GM21528 (cell line): ENCODE measurements at regions not wholly inside any gene's neighbourhood (a gene's known extent, or its start where the extent isn't known, plus 50 kb on each side); places are given as distances from the start of the nearest gene placed in this dataset.

ENCODE experiments used
- ATAC-seq: cut with Tn5 transposase; IDR thresholded peaks from one replicate; pipeline ENCODE4 v1.9.1; 2021; ENCODE audit warnings: mild to moderate bottlenecking, moderate library complexity; ENCODE audit not compliant: unreplicated experiment, low FRiP score

DNA sequence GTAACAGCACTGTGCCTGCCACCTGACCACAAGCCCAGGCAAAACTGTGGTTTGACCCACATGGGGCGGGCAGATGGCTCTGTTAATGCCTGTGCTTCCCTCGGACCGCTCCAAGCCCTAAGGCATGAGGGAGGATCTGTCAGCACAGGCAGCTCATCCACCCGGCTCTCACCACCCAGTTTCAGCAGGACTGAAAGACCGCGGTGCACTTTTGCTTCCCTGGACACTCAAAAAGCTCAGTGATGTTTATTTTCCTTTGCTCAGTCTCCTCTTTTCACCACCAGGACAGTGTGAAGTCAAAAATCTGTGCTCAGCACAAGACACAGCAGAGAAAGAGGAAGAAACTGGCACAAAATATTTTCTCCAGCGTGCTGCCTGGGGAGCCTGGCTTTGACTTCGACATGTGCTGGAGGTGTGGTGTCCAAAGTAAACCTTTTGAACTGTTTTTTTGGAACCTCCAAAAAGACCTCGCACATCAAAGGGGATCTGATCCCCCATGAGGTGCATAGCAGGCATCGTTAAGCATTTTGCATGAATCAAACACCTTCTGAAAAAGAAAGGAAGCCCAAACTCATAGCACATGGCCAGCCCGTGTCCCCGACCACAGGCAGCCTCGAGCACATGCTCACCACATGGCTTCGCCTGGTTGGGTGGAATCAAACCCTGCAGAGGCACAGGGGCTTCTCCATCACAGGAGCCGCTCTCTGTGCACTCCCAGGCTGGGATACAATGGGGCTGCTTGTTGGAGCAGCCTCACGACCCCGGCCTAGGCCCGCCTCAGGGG is 441.7 kb upstream of the JARID2 start:
- no peak for ATAC-seq

DNA sequence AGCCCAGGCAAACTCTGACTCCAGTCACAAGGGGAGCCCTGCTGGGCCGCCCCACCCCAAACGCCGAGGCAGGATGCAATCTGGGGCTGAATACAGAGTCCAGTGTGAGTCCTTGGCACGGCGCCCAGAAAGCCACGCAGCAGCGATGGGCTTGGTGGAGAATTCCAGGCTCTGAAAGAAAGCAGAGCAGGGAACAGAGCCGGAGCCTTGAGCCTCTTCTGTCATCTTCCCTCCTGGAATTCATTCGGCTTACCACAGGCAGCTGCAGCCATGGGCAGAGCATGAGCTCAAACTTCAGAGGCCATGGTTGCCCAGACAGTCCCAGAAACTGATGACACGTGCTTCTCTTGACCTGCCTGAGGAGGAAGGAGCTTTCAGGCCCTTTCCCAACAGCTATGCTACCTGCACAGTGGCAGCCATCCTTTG is 441.1 kb upstream of the JARID2 start:
- no peak for ATAC-seq

- ATAC-seq = no peak
Measured at GRCh38 chr6:14806101-14806500, 439.8 kb upstream of the JARID2 start.

DNA sequence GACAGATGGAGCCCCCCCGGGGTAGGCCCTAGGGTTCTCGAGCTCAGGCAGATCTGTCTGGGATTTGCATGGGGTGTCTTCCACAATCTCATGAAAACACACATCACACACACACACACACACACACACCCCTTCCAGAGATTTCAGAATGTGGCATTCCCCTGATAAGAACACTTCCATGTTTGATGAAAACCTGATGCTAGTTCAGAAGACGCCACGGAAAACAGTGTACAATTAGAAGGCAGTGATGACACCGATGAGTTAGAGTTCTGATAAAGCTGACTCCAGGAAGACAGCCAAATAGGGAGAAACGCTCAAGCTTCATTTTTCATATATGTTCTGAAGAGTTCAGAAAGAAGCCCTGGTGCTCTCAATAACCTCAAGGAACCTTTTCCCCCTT is 438.7 kb upstream of the JARID2 start:
- ATAC-seq = no peak

DNA sequence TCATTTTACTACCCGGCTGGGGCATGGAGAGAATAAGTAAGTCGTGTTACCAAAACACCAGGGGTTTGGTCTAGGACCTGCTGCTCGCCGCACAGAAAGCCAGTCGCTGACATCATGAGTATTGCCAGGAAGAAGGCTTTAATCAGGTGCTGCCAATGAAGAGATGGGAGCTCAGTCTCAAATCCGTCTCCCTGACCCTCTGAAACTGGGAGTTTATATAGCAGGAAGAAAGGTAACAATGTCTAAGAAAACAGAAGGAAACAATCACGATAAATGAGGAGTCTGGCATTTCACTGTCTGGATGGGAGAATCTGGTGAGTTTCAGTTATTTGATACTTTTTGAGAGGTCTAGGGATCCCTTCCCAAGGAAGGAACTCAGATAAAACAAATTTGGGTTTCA is 437.9 kb upstream of the JARID2 start:
- no peak for ATAC-seq

GRCh38 chr6:14810021-14810420 is 435.8 kb upstream of the JARID2 start:
- no peak for ATAC-seq

DNA sequence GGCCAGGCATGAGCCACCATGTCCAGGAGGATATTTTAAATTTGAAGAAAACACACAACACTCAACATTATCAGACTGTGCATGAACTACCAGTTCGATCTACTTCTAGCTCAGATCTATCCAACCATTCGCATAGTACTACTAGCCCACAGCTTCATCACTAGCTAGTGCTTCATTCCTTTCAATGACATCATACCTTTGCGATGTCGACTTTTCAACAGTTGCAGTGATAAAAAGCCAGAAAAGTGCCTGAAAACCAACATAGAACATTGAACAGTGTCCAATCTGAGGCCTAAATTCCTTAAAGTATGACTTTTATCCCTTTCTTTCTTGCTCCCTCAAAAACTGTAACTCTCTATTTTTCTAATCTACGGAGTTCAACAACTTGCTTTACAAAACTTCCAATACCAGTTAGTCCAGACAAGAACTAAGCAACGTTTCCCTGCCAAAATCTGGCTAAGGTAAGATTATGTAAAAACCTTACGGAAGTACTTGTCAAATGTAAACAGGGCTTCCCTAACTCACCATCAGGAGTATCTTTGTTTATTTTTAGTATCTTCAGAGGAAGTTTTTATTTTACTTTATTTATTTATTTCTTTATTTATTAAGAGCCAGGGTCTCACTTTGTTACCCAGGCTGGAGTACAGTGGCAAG is 434.0 kb upstream of the JARID2 start:
- no peak for ATAC-seq

GRCh38 chr6:14814016-14814415 is 431.9 kb upstream of the JARID2 start:
- no peak for ATAC-seq

GRCh38 chr6:14816116-14816859 is 429.6 kb upstream of the JARID2 start:
- ATAC-seq = no peak

- no peak for ATAC-seq
Measured at GRCh38 chr6:14817074-14817473, 428.8 kb upstream of the JARID2 start.

- ATAC-seq = no peak
Measured at GRCh38 chr6:14818422-14818884, 427.4 kb upstream of the JARID2 start.

- ATAC-seq = no peak
Measured at GRCh38 chr6:14819001-14819400, 426.9 kb upstream of the JARID2 start.

DNA sequence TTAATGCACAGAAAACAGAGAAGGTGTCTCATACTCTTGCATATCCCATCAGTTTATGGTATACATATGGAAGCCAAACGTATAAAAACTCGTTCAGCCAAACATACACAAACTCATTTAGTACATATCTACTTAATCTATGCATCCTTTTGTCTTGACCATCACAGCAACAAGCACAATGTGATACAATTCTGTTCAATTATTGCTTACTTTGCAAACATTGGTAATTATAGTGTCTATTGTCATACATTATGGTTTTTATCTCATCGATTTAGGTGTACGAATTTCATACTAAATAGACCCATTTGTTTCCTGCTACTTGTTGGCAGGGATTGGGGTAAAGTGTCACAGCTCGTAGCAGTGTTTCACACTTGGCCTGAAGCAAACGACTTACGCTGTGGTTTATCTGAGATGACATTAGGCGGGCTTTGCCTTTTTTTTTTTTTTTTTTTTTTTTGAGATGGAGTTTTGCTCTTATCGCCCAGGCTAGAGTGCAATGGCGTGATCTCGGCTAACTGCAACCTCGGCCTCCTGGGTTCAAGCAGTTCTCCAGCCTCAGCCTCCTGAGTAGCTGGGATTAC is 425.9 kb upstream of the JARID2 start:
- no peak for ATAC-seq

- ATAC-seq = no peak
Measured at GRCh38 chr6:14822012-14822553, 423.8 kb upstream of the JARID2 start.

GRCh38 chr6:14822679-14823078 is 423.2 kb upstream of the JARID2 start:
- no peak for ATAC-seq

GRCh38 chr6:14824060-14824459 is 421.8 kb upstream of the JARID2 start:
- no peak for ATAC-seq

GRCh38 chr6:14824484-14825275 is 421.2 kb upstream of the JARID2 start:
- ATAC-seq = no peak

DNA sequence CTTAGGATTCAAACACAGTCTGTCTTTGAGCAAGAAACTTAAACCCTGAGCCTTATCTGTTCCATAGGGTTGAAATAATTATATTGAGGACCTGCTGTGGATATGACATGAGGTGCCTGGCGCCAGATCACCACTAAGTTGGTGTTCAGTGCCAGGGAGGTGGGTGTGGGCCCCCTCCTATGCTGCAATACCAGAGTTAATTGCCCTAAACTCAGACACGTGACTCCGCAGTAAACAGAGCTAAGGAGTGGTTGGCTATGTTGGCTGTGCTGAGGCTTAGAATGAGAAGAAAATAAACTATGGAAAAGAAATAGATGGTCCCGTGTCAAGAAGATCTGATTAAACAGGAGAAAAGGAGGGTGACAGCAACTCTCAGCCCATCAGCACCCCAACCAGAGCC is 419.4 kb upstream of the JARID2 start:
- no peak for ATAC-seq

GRCh38 chr6:14827354-14827753 is 418.5 kb upstream of the JARID2 start:
- no peak for ATAC-seq

- ATAC-seq = no peak
Measured at GRCh38 chr6:14828201-14828611, 417.7 kb upstream of the JARID2 start.
